H1 (cell line): ENCODE measurements at regions not wholly inside any gene's neighbourhood (a gene's known extent, or its start where the extent isn't known, plus 50 kb on each side); places are given as distances from the start of the nearest gene placed in this dataset.

Experiments
- CBX5 ChIP-seq: fragments of 300-800, 300-1000 bp; sonication (generic); IDR thresholded peaks from 2 replicates; pipeline ENCODE4 v1.7.1; 2016; ENCODE audit warnings: antibody characterized with exemption, low read length, low read depth
- CEBPB ChIP-seq: IDR thresholded peaks from 2 replicates; pipeline ENCODE4 v1.6.1; 2012; ENCODE audit warnings: low read depth, low read length
- CHD1 ChIP-seq: IDR thresholded peaks from 2 replicates; pipeline ENCODE4 v1.6.1; 2012; ENCODE audit warnings: low read depth, low read length, improper control_type of control experiment
- CREB1 ChIP-seq: IDR thresholded peaks from 2 replicates; pipeline ENCODE4 v1.6.1; 2012; ENCODE audit warnings: inconsistent platforms
- HDAC2 ChIP-seq, 2 experiments: fragments of 300-600 bp in 1 of 2; sonication (generic) in 1 of 2; IDR thresholded peaks; 2 replicates each; pipeline ENCODE4 v1.6.1; 2011 to 2012; ENCODE audit warnings: low read depth in 2 of 2, low read length in 2 of 2, mild to moderate bottlenecking in 2 of 2, moderate library complexity in 2 of 2, borderline replicate concordance in 1 of 2, inconsistent platforms in 1 of 2
- MAFK ChIP-seq: IDR thresholded peaks from 2 replicates; pipeline ENCODE4 v1.6.1; 2012; ENCODE audit warnings: low read depth, mild to moderate bottlenecking, improper control_type of control experiment, low read length
- MAX ChIP-seq: IDR thresholded peaks from 2 replicates; pipeline ENCODE4 v1.6.1; 2012; ENCODE audit warnings: inconsistent platforms
- RBBP5 ChIP-seq: IDR thresholded peaks from 2 replicates; pipeline ENCODE4 v1.7.1; 2012; ENCODE audit warnings: low read depth, mild to moderate bottlenecking, inconsistent platforms, low read length, moderate library complexity, borderline replicate concordance
- RFX5 ChIP-seq: IDR thresholded peaks from 2 replicates; pipeline ENCODE4 v1.6.1; 2011; ENCODE audit warnings: low read depth, low read length, improper control_type of control experiment, borderline replicate concordance
- SAP30 ChIP-seq: fragments of 300-600 bp; sonication (generic); IDR thresholded peaks from 2 replicates; pipeline ENCODE4 v1.7.1; 2012; ENCODE audit warnings: low read length, moderate library complexity, mild to moderate bottlenecking, inconsistent platforms; ENCODE audit not compliant: insufficient read depth, insufficient replicate concordance
- SIN3A ChIP-seq, 2 experiments: IDR thresholded peaks in 1 of 2; conservative IDR thresholded peaks in 1 of 2; 2 replicates each; pipeline ENCODE4 v1.6.1; 2011 to 2012; ENCODE audit warnings: low read length in 2 of 2, improper control_type of control experiment in 1 of 2, low read depth in 1 of 2, mild to moderate bottlenecking in 1 of 2
- SIX5 ChIP-seq: IDR thresholded peaks from 2 replicates; pipeline ENCODE4 v1.6.1; 2011; ENCODE audit warnings: mild to moderate bottlenecking, low read depth, low read length
- SP4 ChIP-seq: IDR thresholded peaks from 2 replicates; pipeline ENCODE4 v1.6.1; 2012; ENCODE audit warnings: low read length, inconsistent platforms
- SRF ChIP-seq: IDR thresholded peaks from 2 replicates; pipeline ENCODE4 v1.6.1; 2011; ENCODE audit warnings: mild to moderate bottlenecking, low read depth, low read length, moderate library complexity
- TAF1 ChIP-seq: IDR thresholded peaks from 2 replicates; pipeline ENCODE4 v1.6.1; 2011; ENCODE audit warnings: mild to moderate bottlenecking, low read depth, low read length
- TBP ChIP-seq: IDR thresholded peaks from 2 replicates; pipeline ENCODE4 v1.6.1; 2011; ENCODE audit warnings: low read depth, low read length, improper control_type of control experiment
- YY1 ChIP-seq: IDR thresholded peaks from 2 replicates; pipeline ENCODE4 v1.6.1; 2011; ENCODE audit warnings: low read depth, mild to moderate bottlenecking, low read length
- ZNF274 ChIP-seq: IDR thresholded peaks from 2 replicates; pipeline ENCODE4 v1.7.0; 2012; ENCODE audit warnings: low read length, borderline replicate concordance; ENCODE audit errors: extremely low read depth

GRCh38 chr14:76580399-76580798 lies 180.9 kb upstream of the VASH1 start (continued):
- TF ChIP-seq TAF1 (no peak), RBBP5 (no peak), HDAC2 (IDR thresholded peaks at IDR 0.05; ENCODE audit: borderline replicate concordance in 1 of 2, low read depth in 2 of 2, low read length in 2 of 2) (no peak), CEBPB (no peak), CREB1 (no peak), SP4 (no peak), MAFK (no peak), RFX5 (no peak), SIN3A (conservative IDR thresholded peaks at IDR 0.05 in 1 of 2, IDR thresholded peaks at IDR 0.05 in 1 of 2; ENCODE audit: low read depth in 1 of 2, low read length in 2 of 2) (no peak), ZNF274 (no peak), CBX5 (no peak), CHD1 (no peak), SAP30 (no peak), TBP (no peak), MAX (no peak), SRF (no peak), YY1 (no peak), SIX5 (no peak)
